C4-2B (cell line): ENCODE measurements at regions not wholly inside any gene's neighbourhood (a gene's known extent, or its start where the extent isn't known, plus 50 kb on each side); places are given as distances from the start of the nearest gene placed in this dataset.

Experiments used
- ZFX ChIP-seq: fragments of 450-650 bp; IDR thresholded peaks from 2 replicates; pipeline ENCODE4 v1.6.1; 2017
- TF ChIP-seq, protein P1 (sequence below): fragments of 450-650 bp; conservative IDR thresholded peaks from 2 replicates; pipeline ENCODE4 v1.5.1; 2017; ENCODE audit warnings: mild to moderate bottlenecking

DNA sequence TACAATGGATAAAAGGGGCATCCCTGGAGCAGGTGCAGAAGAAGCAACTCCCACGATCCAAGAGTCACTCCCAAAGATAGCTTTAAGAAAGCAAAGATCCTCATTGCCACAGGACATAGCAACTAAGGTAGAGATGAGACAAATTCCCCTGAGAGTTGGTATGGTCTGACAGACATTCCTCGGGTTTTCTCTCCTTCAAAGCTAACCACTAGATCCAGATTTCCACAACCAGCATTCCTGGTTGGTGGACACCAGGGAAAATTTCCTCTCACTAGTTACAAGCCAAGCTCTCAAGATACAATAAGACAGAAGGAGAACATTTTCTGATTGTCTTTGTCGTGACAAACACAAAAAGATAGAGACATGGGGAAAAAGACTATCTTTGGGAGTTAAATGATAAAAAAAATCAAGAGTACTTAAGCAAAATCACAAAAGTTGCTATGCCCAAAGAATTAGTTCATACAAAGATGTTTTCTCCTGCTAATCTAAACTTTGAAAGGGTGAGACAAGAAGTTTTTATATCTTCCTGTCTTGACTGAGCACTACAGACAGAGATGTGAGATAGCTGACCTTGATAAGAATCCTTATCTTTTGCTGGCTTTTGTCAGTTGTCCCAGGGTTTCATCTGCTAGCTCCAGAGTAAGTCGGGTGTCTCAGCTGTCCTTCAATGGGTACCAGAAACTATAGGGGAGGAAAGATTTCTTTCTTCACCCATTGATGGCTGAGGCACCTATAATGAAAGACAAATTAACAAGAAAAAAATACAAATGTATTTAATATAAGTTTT is 200.5 kb downstream of the CENPC start:
- TF ChIP-seq, protein P1, sequence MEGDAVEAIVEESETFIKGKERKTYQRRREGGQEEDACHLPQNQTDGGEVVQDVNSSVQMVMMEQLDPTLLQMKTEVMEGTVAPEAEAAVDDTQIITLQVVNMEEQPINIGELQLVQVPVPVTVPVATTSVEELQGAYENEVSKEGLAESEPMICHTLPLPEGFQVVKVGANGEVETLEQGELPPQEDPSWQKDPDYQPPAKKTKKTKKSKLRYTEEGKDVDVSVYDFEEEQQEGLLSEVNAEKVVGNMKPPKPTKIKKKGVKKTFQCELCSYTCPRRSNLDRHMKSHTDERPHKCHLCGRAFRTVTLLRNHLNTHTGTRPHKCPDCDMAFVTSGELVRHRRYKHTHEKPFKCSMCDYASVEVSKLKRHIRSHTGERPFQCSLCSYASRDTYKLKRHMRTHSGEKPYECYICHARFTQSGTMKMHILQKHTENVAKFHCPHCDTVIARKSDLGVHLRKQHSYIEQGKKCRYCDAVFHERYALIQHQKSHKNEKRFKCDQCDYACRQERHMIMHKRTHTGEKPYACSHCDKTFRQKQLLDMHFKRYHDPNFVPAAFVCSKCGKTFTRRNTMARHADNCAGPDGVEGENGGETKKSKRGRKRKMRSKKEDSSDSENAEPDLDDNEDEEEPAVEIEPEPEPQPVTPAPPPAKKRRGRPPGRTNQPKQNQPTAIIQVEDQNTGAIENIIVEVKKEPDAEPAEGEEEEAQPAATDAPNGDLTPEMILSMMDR, result no peak
- no peak for TF ChIP-seq ZFX
